Stimulated activated CD8-positive, alpha-beta memory T cell treated with anti-CD3 and anti-CD28 coated beads, Interleukin-12 subunit alpha, Interleukin-12 subunit beta, amount 100 ng/mL, for 24 hours (primary cell): ENCODE measurements at regions not wholly inside any gene's neighbourhood (a gene's known extent, or its start where the extent isn't known, plus 50 kb on each side); places are given as distances from the start of the nearest gene placed in this dataset.

ENCODE experiments used
- DNase-seq: peaks from one replicate; pipeline ENCODE4 v3.0.0-alpha.2; 2020; ENCODE audit errors: extremely low read depth

GRCh38 chr14:101404426-101405170 is 156.7 kb upstream of the DIO3 start:
- no peak for DNase-seq

- no peak for DNase-seq
Measured at GRCh38 chr14:101405171-101405883, 156.0 kb upstream of the DIO3 start.

- no peak for DNase-seq
Measured at GRCh38 chr14:101406921-101407320, 154.4 kb upstream of the DIO3 start.

- no peak for DNase-seq
Measured at GRCh38 chr14:101407328-101407727, 154.0 kb upstream of the DIO3 start.

GRCh38 chr14:101408077-101408831 is 153.0 kb upstream of the DIO3 start:
- DNase-seq = no peak

- no peak for DNase-seq
Measured at GRCh38 chr14:101409006-101409543, 152.2 kb upstream of the DIO3 start.

GRCh38 chr14:101410126-101410525 is 151.2 kb upstream of the DIO3 start:
- no peak for DNase-seq

GRCh38 chr14:101411151-101411550 is 150.1 kb upstream of the DIO3 start:
- no peak for DNase-seq

GRCh38 chr14:101411779-101412178 is 149.5 kb upstream of the DIO3 start:
- no peak for DNase-seq

- DNase-seq = no peak
Measured at GRCh38 chr14:101412739-101413138, 148.6 kb upstream of the DIO3 start.

GRCh38 chr14:101417434-101417833 is 143.9 kb upstream of the DIO3 start:
- DNase-seq = no peak

- no peak for DNase-seq
Measured at GRCh38 chr14:101418601-101419000, 142.7 kb upstream of the DIO3 start.

GRCh38 chr14:101426466-101426865 is 134.8 kb upstream of the DIO3 start:
- DNase-seq = no peak

- DNase-seq = no peak
Measured at GRCh38 chr14:101428409-101428808, 132.9 kb upstream of the DIO3 start.

GRCh38 chr14:101435546-101435945 is 125.7 kb upstream of the DIO3 start:
- DNase-seq = no peak

GRCh38 chr14:101439023-101439422 is 122.3 kb upstream of the DIO3 start:
- DNase-seq = no peak

GRCh38 chr14:101440496-101440895 is 120.8 kb upstream of the DIO3 start:
- DNase-seq = no peak

GRCh38 chr14:101441710-101442109 is 119.6 kb upstream of the DIO3 start:
- DNase-seq = no peak

GRCh38 chr14:101442451-101442850 is 118.8 kb upstream of the DIO3 start:
- peak; percentile 10 for DNase-seq

GRCh38 chr14:101444116-101444515 is 117.2 kb upstream of the DIO3 start:
- DNase-seq = no peak

GRCh38 chr14:101445278-101445677 is 116.0 kb upstream of the DIO3 start:
- no peak for DNase-seq

GRCh38 chr14:101446387-101446969 is 114.8 kb upstream of the DIO3 start:
- DNase-seq = no peak
